ENCODE measurements at regions not wholly inside any gene's neighbourhood (a gene's known extent, or its start where the extent isn't known, plus 50 kb on each side); places are given as distances from the start of the nearest gene placed in this dataset.

- no peak overlapping the region for H3K9ac ChIP-seq (ENCODE audit: low read length)
- H2BK120ac ChIP-seq (ENCODE audit: low read depth, low read length) = no peak overlapping the region
- H3K36me3 ChIP-seq (ENCODE audit: control insufficient read depth, insufficient read depth, low read length) = no peaks in the 10 kb centered on the region
- H4K5ac ChIP-seq (ENCODE audit: low read length) = no peak overlapping the region
- no peak overlapping the region for H3K56ac ChIP-seq (ENCODE audit: low read length)
- no peak overlapping the region for H2BK5ac ChIP-seq (ENCODE audit: low read length)
- no CpG with 5 or more reads among the region's 7 CpGs for WGBS (ENCODE audit: extremely low coverage, insufficient coverage, low lambda C conversion rate)
- no peak overlapping the region for H3K4ac ChIP-seq (ENCODE audit: low read depth, low read length)
- no peak overlapping the region for H2AK5ac ChIP-seq (ENCODE audit: low read length)
- DNase-seq = no peak
- H2BK15ac ChIP-seq (replicated peaks; ENCODE audit: low read depth) = no peak overlapping the region
- no peaks in the 10 kb centered on the region for H3K4me1 ChIP-seq (ENCODE audit: control insufficient read depth, low read depth, low read length)
- H3K79me1 ChIP-seq (ENCODE audit: low read length) = no peaks in the 10 kb centered on the region
- H3K79me2 ChIP-seq (ENCODE audit: control insufficient read depth, insufficient read depth, low read length) = no peaks in the 10 kb centered on the region
- no peak overlapping the region for H3K4me3 ChIP-seq (ENCODE audit: low read length)
- H3K27ac ChIP-seq (ENCODE audit: low read depth, low read length) = no peak overlapping the region
- no peaks in the 10 kb centered on the region for H3K27me3 ChIP-seq (ENCODE audit: insufficient read depth, low read length, poor library complexity)
- no peak overlapping the region for H3K23ac ChIP-seq (ENCODE audit: low read length)
- no peak overlapping the region for H3K18ac ChIP-seq (ENCODE audit: low read length)
- H4K8ac ChIP-seq (ENCODE audit: low read depth, low read length) = no peak overlapping the region
- no peak overlapping the region for H3K4me2 ChIP-seq (ENCODE audit: low read length)
Observed at GRCh38 chr11:95711162-95711944, 78.2 kb downstream of the FAM76B start.

GRCh38 chr11:95708681-95709080 lies 80.9 kb downstream of the FAM76B start:
- Histone ChIP-seq H3K4me2 (ENCODE audit: low read length) (no peak overlapping the region), H3K79me2 (ENCODE audit: control insufficient read depth, insufficient read depth, low read length) (no peaks in the 10 kb centered on the region), H3K18ac (ENCODE audit: low read length) (no peak overlapping the region), H3K4ac (ENCODE audit: low read depth, low read length) (no peak overlapping the region), H2BK15ac (replicated peaks; ENCODE audit: low read depth) (no peak overlapping the region), H3K4me1 (ENCODE audit: control insufficient read depth, low read depth, low read length) (no peaks in the 10 kb centered on the region), H3K79me1 (ENCODE audit: low read length) (no peaks in the 10 kb centered on the region), H3K36me3 (ENCODE audit: control insufficient read depth, insufficient read depth, low read length) (no peaks in the 10 kb centered on the region), H3K4me3 (ENCODE audit: low read length) (no peak overlapping the region), H4K8ac (ENCODE audit: low read depth, low read length) (no peak overlapping the region), H2BK5ac (ENCODE audit: low read length) (no peak overlapping the region), H3K9ac (ENCODE audit: low read length) (no peak overlapping the region), H3K23ac (ENCODE audit: low read length) (no peak overlapping the region), H2BK120ac (ENCODE audit: low read depth, low read length) (no peak overlapping the region), H2AK5ac (ENCODE audit: low read length) (no peak overlapping the region), H3K27ac (ENCODE audit: low read depth, low read length) (no peak overlapping the region), H3K27me3 (ENCODE audit: insufficient read depth, low read length, poor library complexity) (no peaks in the 10 kb centered on the region), H3K56ac (ENCODE audit: low read length) (no peak overlapping the region), H4K5ac (ENCODE audit: low read length) (no peak overlapping the region)
- no peak for DNase-seq
- WGBS (ENCODE audit: extremely low coverage, insufficient coverage, low lambda C conversion rate) = no CpG with 5 or more reads among the region's 1 CpG

- Histone ChIP-seq H3K36me3 (ENCODE audit: control insufficient read depth, insufficient read depth, low read length) (no peaks in the 10 kb centered on the region), H3K27me3 (ENCODE audit: insufficient read depth, low read length, poor library complexity) (no peaks in the 10 kb centered on the region), H4K5ac (ENCODE audit: low read length) (no peak overlapping the region), H3K4me1 (ENCODE audit: control insufficient read depth, low read depth, low read length) (no peaks in the 10 kb centered on the region), H4K8ac (ENCODE audit: low read depth, low read length) (no peak overlapping the region), H3K4me2 (ENCODE audit: low read length) (no peak overlapping the region), H3K79me2 (ENCODE audit: control insufficient read depth, insufficient read depth, low read length) (no peaks in the 10 kb centered on the region), H3K18ac (ENCODE audit: low read length) (no peak overlapping the region), H3K4ac (ENCODE audit: low read depth, low read length) (no peak overlapping the region), H3K56ac (ENCODE audit: low read length) (no peak overlapping the region), H3K23ac (ENCODE audit: low read length) (no peak overlapping the region), H2BK5ac (ENCODE audit: low read length) (no peak overlapping the region), H3K4me3 (ENCODE audit: low read length) (no peak overlapping the region), H3K9ac (ENCODE audit: low read length) (no peak overlapping the region), H2BK15ac (replicated peaks; ENCODE audit: low read depth) (no peak overlapping the region), H2AK5ac (ENCODE audit: low read length) (no peak overlapping the region), H3K79me1 (ENCODE audit: low read length) (no peaks in the 10 kb centered on the region), H2BK120ac (ENCODE audit: low read depth, low read length) (no peak overlapping the region), H3K27ac (ENCODE audit: low read depth, low read length) (no peak overlapping the region)
- no peak for DNase-seq
- WGBS (ENCODE audit: extremely low coverage, insufficient coverage, low lambda C conversion rate) = no CpG with 5 or more reads among the region's 7 CpGs
Observed at GRCh38 chr11:95706974-95707387, 82.6 kb downstream of the FAM76B start.

GRCh38 chr11:95705485-95706124 lies 84.0 kb downstream of the FAM76B start:
- no CpG with 5 or more reads among the region's 10 CpGs for WGBS (ENCODE audit: extremely low coverage, insufficient coverage, low lambda C conversion rate)

GRCh38 chr11:95704865-95705264 lies 84.7 kb downstream of the FAM76B start:
- no peaks in the 10 kb centered on the region for H3K79me1 ChIP-seq (ENCODE audit: low read length)
- no CpG with 5 or more reads among the region's 3 CpGs for WGBS (ENCODE audit: extremely low coverage, insufficient coverage, low lambda C conversion rate)
- no peaks in the 10 kb centered on the region for H3K79me2 ChIP-seq (ENCODE audit: control insufficient read depth, insufficient read depth, low read length)
- H3K23ac ChIP-seq (ENCODE audit: low read length) = no peak overlapping the region
- no peak for DNase-seq
- no peak overlapping the region for H3K4me2 ChIP-seq (ENCODE audit: low read length)
- H4K8ac ChIP-seq (ENCODE audit: low read depth, low read length) = no peak overlapping the region
- no peak overlapping the region for H3K27ac ChIP-seq (ENCODE audit: low read depth, low read length)
- no peak overlapping the region for H2BK15ac ChIP-seq (replicated peaks; ENCODE audit: low read depth)
- H2BK120ac ChIP-seq (ENCODE audit: low read depth, low read length) = no peak overlapping the region
- no peak overlapping the region for H3K4me3 ChIP-seq (ENCODE audit: low read length)
- H2BK5ac ChIP-seq (ENCODE audit: low read length) = no peak overlapping the region
- H4K5ac ChIP-seq (ENCODE audit: low read length) = no peak overlapping the region
- no peak overlapping the region for H2AK5ac ChIP-seq (ENCODE audit: low read length)
- no peaks in the 10 kb centered on the region for H3K4me1 ChIP-seq (ENCODE audit: control insufficient read depth, low read depth, low read length)
- no peaks in the 10 kb centered on the region for H3K27me3 ChIP-seq (ENCODE audit: insufficient read depth, low read length, poor library complexity)
- H3K9ac ChIP-seq (ENCODE audit: low read length) = no peak overlapping the region
- H3K36me3 ChIP-seq (ENCODE audit: control insufficient read depth, insufficient read depth, low read length) = no peaks in the 10 kb centered on the region
- no peak overlapping the region for H3K56ac ChIP-seq (ENCODE audit: low read length)
- H3K4ac ChIP-seq (ENCODE audit: low read depth, low read length) = no peak overlapping the region
- H3K18ac ChIP-seq (ENCODE audit: low read length) = no peak overlapping the region

More at GRCh38 chr11:95705485-95706124, 84.0 kb downstream of the FAM76B start:
- Histone ChIP-seq H4K8ac (ENCODE audit: low read depth, low read length) (no peak overlapping the region), H2BK15ac (replicated peaks; ENCODE audit: low read depth) (no peak overlapping the region), H3K79me2 (ENCODE audit: control insufficient read depth, insufficient read depth, low read length) (no peaks in the 10 kb centered on the region), H3K56ac (ENCODE audit: low read length) (no peak overlapping the region), H3K9ac (ENCODE audit: low read length) (no peak overlapping the region), H4K5ac (ENCODE audit: low read length) (no peak overlapping the region), H3K18ac (ENCODE audit: low read length) (no peak overlapping the region), H3K4me1 (ENCODE audit: control insufficient read depth, low read depth, low read length) (no peaks in the 10 kb centered on the region), H3K36me3 (ENCODE audit: control insufficient read depth, insufficient read depth, low read length) (no peaks in the 10 kb centered on the region), H3K4me3 (ENCODE audit: low read length) (no peak overlapping the region), H3K4me2 (ENCODE audit: low read length) (no peak overlapping the region), H2BK120ac (ENCODE audit: low read depth, low read length) (no peak overlapping the region), H3K4ac (ENCODE audit: low read depth, low read length) (no peak overlapping the region), H2BK5ac (ENCODE audit: low read length) (no peak overlapping the region), H3K23ac (ENCODE audit: low read length) (no peak overlapping the region), H3K27ac (ENCODE audit: low read depth, low read length) (no peak overlapping the region), H2AK5ac (ENCODE audit: low read length) (no peak overlapping the region), H3K27me3 (ENCODE audit: insufficient read depth, low read length, poor library complexity) (no peaks in the 10 kb centered on the region), H3K79me1 (ENCODE audit: low read length) (no peaks in the 10 kb centered on the region)
- DNase-seq = peak; percentile 83

All from mesendoderm (in vitro differentiated cells).